Kidney epithelial cell (primary cell): ENCODE measurements at regions not wholly inside any gene's neighbourhood (a gene's known extent, or its start where the extent isn't known, plus 50 kb on each side); places are given as distances from the start of the nearest gene placed in this dataset.

Experiments used
- DNase-seq: peaks from one replicate; pipeline ENCODE4 v3.0.0-alpha.2; 2010; ENCODE audit warnings: low read depth
- H3K27me3 ChIP-seq: 2 replicates; pipeline ENCODE4 v1.6.0; 2011; ENCODE audit warnings: low read length; ENCODE audit not compliant: control insufficient read depth, insufficient read depth
- H3K36me3 ChIP-seq: 2 replicates; pipeline ENCODE4 v1.5.1; 2011; ENCODE audit warnings: low read length; ENCODE audit not compliant: control insufficient read depth, insufficient read depth
- H3K4me3 ChIP-seq: 2 replicates; pipeline ENCODE4 v1.5.1; 2011; ENCODE audit warnings: low read depth, mild to moderate bottlenecking, control low read depth, low read length
- TF ChIP-seq, protein P1 (sequence below): IDR thresholded peaks from 2 replicates; pipeline ENCODE4 v1.5.1; 2011; ENCODE audit warnings: mild to moderate bottlenecking, moderate library complexity, low read length, control low read depth, inconsistent platforms; ENCODE audit not compliant: insufficient read depth, poor library complexity, severe bottlenecking

DNA sequence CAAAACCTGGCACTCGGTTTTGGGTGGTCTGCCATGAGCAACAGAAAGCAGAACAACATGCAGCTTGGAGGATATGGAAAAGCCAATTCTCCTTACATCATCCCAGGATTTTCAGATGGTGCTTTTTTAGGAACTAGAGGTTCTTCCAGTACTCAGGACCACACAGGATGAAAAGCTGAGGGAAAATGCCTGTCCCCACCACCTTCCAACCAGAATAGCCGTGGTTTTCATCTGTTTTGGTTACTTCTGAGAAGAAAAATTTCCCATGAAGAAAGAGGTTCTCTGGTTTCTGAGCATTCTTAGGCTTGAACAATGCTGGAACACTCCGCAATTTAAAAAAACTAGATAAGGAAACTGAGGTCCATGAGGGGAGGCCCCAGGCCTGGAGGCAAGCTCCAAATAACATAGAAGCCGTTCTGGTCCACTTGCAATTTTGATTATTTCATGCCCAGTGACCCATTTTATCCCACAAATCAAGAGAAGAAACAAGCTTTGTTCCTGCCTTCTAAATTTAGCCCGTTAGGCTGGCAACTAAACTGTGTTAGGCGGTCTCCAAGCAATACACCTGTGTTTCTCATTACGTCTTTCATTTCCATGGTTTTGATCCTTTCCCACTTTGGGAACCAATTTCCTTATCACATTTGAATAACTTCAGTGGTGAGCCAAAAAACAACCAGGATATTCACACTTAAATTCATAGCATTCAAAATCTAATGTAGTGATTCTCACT lies 79.2 kb upstream of the SPIN1 start:
- no peak for DNase-seq
- Histone ChIP-seq H3K27me3 (no peaks in the 10 kb centered on the region), H3K36me3 (no peaks in the 10 kb centered on the region), H3K4me3 (no peak overlapping the region)
- TF ChIP-seq, protein P1, sequence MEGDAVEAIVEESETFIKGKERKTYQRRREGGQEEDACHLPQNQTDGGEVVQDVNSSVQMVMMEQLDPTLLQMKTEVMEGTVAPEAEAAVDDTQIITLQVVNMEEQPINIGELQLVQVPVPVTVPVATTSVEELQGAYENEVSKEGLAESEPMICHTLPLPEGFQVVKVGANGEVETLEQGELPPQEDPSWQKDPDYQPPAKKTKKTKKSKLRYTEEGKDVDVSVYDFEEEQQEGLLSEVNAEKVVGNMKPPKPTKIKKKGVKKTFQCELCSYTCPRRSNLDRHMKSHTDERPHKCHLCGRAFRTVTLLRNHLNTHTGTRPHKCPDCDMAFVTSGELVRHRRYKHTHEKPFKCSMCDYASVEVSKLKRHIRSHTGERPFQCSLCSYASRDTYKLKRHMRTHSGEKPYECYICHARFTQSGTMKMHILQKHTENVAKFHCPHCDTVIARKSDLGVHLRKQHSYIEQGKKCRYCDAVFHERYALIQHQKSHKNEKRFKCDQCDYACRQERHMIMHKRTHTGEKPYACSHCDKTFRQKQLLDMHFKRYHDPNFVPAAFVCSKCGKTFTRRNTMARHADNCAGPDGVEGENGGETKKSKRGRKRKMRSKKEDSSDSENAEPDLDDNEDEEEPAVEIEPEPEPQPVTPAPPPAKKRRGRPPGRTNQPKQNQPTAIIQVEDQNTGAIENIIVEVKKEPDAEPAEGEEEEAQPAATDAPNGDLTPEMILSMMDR: no peak

DNA sequence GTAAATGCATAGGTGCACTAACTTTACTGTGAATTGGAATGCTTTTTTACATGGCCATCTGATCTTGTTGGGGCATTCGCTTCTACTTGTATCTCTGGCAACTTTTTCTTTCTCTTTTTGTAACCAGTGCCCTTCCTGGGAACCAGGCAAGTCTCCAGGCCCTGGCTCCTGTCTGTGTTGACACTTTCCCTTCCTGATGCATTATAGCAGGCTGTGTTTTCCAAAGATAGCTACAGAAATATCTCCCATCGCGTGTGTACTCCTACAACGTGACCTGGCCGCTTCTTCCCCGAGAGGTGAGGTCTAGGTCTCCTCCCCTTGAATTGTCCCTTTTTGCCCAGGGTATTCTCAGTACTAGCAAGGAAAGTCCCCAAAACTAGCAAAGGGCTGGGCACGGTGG lies 81.1 kb upstream of the SPIN1 start:
- no peak for DNase-seq
- TF ChIP-seq, protein P1: no peak
- no peaks in the 10 kb centered on the region for H3K27me3 ChIP-seq
- H3K36me3 ChIP-seq: no peaks in the 10 kb centered on the region
- H3K4me3 ChIP-seq: no peak overlapping the region

DNA sequence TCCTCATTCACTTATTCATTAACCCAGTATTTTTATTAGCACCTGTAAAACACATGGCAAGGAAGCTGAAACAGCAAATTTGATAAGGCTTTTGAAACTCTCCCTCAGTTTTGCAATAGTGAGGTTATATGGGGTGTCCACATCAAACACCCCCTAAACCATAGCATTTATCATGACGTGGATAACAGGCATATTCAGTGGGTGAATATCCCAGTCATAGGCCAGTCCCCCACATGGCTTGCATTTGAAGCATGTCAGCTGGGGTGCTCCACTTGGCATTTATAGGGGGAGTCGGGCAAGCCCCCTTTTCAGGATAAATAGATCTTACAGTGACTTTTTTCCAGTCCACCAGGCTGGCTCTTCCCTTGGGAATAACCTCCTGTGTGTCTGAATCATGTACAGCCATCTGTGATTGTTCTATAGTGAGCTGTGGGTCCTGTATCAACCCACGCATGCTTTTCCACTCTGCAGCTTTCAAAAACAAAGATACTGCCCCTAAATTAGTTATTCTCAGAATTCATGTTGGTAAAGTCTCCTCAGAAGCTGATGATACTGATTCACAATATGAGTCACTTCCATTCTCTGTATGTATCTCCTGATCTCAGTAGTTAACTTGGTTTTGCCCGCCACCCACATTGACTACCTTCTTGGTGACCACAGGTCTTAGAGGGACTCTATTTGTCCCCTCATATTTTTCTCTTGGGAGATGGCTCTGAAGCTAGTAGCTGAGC lies 84.4 kb upstream of the SPIN1 start:
- TF ChIP-seq, protein P1: no peak
- DNase-seq: no peak
- no peaks in the 10 kb centered on the region for H3K27me3 ChIP-seq
- no peak overlapping the region for H3K4me3 ChIP-seq
- no peaks in the 10 kb centered on the region for H3K36me3 ChIP-seq

DNA sequence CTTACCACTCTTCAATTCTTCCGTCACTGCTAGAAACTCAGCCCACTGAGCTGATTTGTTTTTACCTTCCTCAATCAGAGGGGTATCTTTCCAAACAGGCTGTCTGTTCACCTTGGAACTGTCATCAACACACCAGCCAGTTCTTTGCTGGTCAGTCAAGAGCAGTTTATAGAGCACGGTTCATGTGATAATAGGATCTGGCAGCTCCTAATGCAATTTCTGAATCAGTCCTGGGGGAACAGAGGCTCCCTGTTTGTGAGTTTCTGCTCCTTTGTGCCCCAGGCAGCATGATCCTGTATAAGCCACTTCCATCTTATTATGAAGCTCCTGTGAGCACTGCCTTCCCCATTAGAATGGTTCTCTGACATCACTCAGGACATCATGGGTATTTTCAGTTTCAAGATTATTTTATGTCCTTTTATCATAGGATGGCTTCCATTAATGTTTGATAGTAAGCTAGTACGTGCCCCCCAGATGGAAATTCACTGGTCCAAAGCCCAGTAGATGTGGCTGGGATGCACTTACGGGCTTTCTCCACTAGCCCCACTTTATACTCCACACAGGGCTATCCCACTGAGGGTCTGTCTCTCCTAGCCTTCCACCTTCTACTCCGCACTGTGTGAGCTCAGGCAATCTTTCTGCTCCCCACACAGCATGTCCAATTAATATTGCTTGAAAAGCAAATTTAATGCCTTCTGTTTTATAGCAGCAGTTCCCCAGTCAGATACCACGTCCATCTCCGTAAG lies 85.5 kb upstream of the SPIN1 start:
- Histone ChIP-seq H3K4me3 (no peak overlapping the region), H3K36me3 (no peaks in the 10 kb centered on the region), H3K27me3 (no peaks in the 10 kb centered on the region)
- TF ChIP-seq, protein P1: no peak
- no peak for DNase-seq

DNA sequence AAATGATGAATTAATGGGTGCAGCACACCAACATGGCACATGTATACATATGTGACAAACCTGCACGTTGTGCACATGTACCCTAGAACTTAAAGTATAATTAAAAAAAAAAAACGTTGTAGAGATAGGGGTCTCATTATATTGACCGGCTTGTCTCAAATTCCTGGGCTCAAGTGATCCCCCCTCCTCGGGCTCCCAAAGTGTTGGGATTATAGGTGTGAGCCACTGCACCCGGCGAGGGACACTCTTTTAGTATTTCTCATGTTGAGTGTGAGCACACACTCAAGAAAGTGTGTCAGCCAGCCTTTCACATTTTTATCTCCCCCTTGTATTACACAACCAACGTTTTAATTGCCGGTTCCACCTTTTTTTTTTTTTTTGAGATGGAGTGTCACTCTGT lies 87.7 kb upstream of the SPIN1 start:
- Histone ChIP-seq H3K36me3 (no peaks in the 10 kb centered on the region), H3K4me3 (no peak overlapping the region), H3K27me3 (no peaks in the 10 kb centered on the region)
- DNase-seq: no peak
- TF ChIP-seq, protein P1: no peak
